Activated CD8-positive, alpha-beta memory T cell treated with anti-CD3 and anti-CD28 coated beads for 4 hours (primary cell): ENCODE measurements at regions not wholly inside any gene's neighbourhood (a gene's known extent, or its start where the extent isn't known, plus 50 kb on each side); places are given as distances from the start of the nearest gene placed in this dataset.

ENCODE experiments used
- DNase-seq, 2 donors: peaks; one replicate each; pipeline ENCODE4 v3.0.0-alpha.2; 2020; ENCODE audit warnings: low read depth in 2 of 2

- DNase-seq, result no peak
Observed at GRCh38 chr15:70279096-70279495, 181.4 kb upstream of the TLE3 start.

- no peak for DNase-seq
Observed at GRCh38 chr15:70278644-70279043, 180.9 kb upstream of the TLE3 start.

- DNase-seq, result no peak
Observed at GRCh38 chr15:70277556-70277955, 179.8 kb upstream of the TLE3 start.

GRCh38 chr15:70276401-70276800 is 178.7 kb upstream of the TLE3 start:
- DNase-seq, result no peak

GRCh38 chr15:70275461-70276138 is 177.9 kb upstream of the TLE3 start:
- no peak for DNase-seq

- DNase-seq, result no peak
Observed at GRCh38 chr15:70274908-70275307, 177.2 kb upstream of the TLE3 start.

GRCh38 chr15:70274255-70274880 is 176.7 kb upstream of the TLE3 start:
- no peak for DNase-seq

- DNase-seq, result no peak
Observed at GRCh38 chr15:70273808-70274207, 176.1 kb upstream of the TLE3 start.

GRCh38 chr15:70272565-70273355 is 175.0 kb upstream of the TLE3 start:
- DNase-seq, result no peak

- no peak for DNase-seq
Observed at GRCh38 chr15:70271422-70272088, 173.8 kb upstream of the TLE3 start.

- DNase-seq, result no peak
Observed at GRCh38 chr15:70270752-70271111, 173.0 kb upstream of the TLE3 start.

- DNase-seq, result no peak
Observed at GRCh38 chr15:70269991-70270751, 172.5 kb upstream of the TLE3 start.

GRCh38 chr15:70269311-70269911 is 171.7 kb upstream of the TLE3 start:
- no peak for DNase-seq

- DNase-seq, result no peak
Observed at GRCh38 chr15:70268698-70269251, 171.1 kb upstream of the TLE3 start.

GRCh38 chr15:70267879-70268278 is 170.2 kb upstream of the TLE3 start:
- no peak for DNase-seq

GRCh38 chr15:70267306-70267705 is 169.6 kb upstream of the TLE3 start:
- no peak for DNase-seq

GRCh38 chr15:70266412-70267121 is 168.8 kb upstream of the TLE3 start:
- DNase-seq, result no peak

GRCh38 chr15:70265986-70266385 is 168.3 kb upstream of the TLE3 start:
- DNase-seq, result no peak

- DNase-seq, result no peak
Observed at GRCh38 chr15:70265466-70265978, 167.8 kb upstream of the TLE3 start.
